Activated T-cell treated with anti-CD3 and anti-CD28 coated beads, Interleukin-2, amount 50 U/mL, for 24 hours (primary cell): ENCODE measurements at regions not wholly inside any gene's neighbourhood (a gene's known extent, or its start where the extent isn't known, plus 50 kb on each side); places are given as distances from the start of the nearest gene placed in this dataset.

Experiments used
- DNase-seq: peaks from one replicate; pipeline ENCODE4 v3.0.0-alpha.2; 2020
- H3K27ac Mint-ChIP-seq: 2 replicates; pipeline ENCODE4 v1.8.0; 2020; ENCODE audit warnings: mild to moderate bottlenecking, mixed read lengths
- H3K27me3 Mint-ChIP-seq: 2 replicates; pipeline ENCODE4 v1.8.0; 2020; ENCODE audit warnings: mixed read lengths
- H3K36me3 Mint-ChIP-seq: 2 replicates; pipeline ENCODE4 v1.8.0; 2020; ENCODE audit warnings: low read depth, mixed read lengths
- H3K4me1 Mint-ChIP-seq: 2 replicates; pipeline ENCODE4 v1.8.0; 2020; ENCODE audit warnings: low read depth, mixed read lengths
- H3K4me3 Mint-ChIP-seq: 2 replicates; pipeline ENCODE4 v1.8.0; 2020; ENCODE audit warnings: mild to moderate bottlenecking, moderate library complexity, mixed read lengths
- H3K9me3 Mint-ChIP-seq: 2 replicates; pipeline ENCODE4 v1.8.0; 2020; ENCODE audit warnings: mixed read lengths

DNA sequence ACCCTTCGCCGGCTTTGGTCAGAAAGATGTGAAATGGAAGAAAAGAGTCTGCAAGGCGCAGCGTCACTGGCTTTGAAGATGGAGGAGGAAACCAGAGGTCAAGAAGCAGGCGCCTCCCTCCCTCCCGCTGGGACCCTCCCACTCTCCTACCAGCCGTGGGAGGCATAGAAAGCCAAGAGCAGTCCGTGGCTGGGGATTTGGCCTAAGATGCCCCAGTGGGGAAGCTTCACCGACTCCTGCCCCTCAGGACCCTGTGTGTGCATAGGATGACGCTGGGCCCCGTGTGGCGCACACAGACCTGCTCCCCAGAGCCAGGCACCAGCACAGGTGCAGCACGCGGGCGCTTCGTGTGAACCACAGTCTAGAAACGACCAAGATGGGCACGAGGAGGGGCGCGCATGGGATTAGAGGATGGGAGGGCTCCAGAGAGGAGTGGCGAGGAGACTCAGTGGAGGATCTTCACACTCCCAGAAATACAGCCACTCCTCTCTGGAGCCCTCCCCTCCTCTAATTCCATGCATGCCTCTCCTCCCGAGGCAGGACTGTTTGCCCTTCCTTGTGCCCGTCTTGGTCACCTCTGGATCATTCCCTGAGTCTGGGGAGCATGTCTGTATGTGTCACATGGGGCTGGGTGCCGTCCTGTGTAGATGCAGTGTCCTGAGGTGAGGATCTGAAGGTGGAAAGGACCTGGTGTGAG lies 194.3 kb downstream of the TEX29 start:
- H3K27me3 Mint-ChIP-seq = peaks cover 9% of the 10 kb centered on the region
- H3K36me3 Mint-ChIP-seq = no peaks in the 10 kb centered on the region
- H3K9me3 Mint-ChIP-seq = no peaks in the 10 kb centered on the region
- no peaks in the 10 kb centered on the region for H3K4me1 Mint-ChIP-seq
- H3K4me3 Mint-ChIP-seq = no peak overlapping the region
- peak; percentile 6 for DNase-seq
- no peak overlapping the region for H3K27ac Mint-ChIP-seq

- no peak for DNase-seq
- H3K4me3 Mint-ChIP-seq = no peak overlapping the region
- H3K9me3 Mint-ChIP-seq = no peaks in the 10 kb centered on the region
- no peak overlapping the region for H3K27ac Mint-ChIP-seq
- H3K27me3 Mint-ChIP-seq = peaks cover 11% of the 10 kb centered on the region
- no peaks in the 10 kb centered on the region for H3K4me1 Mint-ChIP-seq
- H3K36me3 Mint-ChIP-seq = no peaks in the 10 kb centered on the region
These were observed 194.8 kb downstream of the TEX29 start for GRCh38 chr13:111515307-111515617.

DNA sequence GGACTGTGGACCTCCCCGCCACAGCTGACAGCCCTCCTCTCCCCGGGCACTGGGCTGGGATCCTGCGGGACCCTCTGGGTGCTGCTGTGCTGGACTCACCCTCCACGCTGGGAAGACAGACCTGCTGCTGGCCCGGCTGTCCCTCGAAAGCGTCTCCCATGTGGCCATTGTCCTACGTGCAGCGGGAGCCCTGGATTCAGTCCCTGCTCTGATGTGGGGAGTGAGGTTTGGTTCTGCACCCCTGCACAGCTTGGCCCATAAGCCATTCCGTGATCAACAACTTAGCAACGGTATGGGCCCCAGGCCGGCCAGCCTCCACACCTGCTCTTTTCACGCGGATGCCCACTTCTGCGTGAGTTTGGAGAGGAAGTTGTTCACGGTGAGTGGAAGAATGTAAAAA lies 195.2 kb downstream of the TEX29 start:
- Mint-ChIP-seq H3K4me1 (no peaks in the 10 kb centered on the region), H3K36me3 (no peaks in the 10 kb centered on the region), H3K27me3 (peaks cover 11% of the 10 kb centered on the region), H3K4me3 (no peak overlapping the region), H3K27ac (no peak overlapping the region), H3K9me3 (no peaks in the 10 kb centered on the region)
- DNase-seq = peak; percentile 15

- Mint-ChIP-seq H3K27ac (no peak overlapping the region), H3K4me3 (no peak overlapping the region), H3K4me1 (no peaks in the 10 kb centered on the region), H3K27me3 (peaks cover 11% of the 10 kb centered on the region), H3K9me3 (no peaks in the 10 kb centered on the region), H3K36me3 (no peaks in the 10 kb centered on the region)
- peak; percentile 17 for DNase-seq
These were observed 196.5 kb downstream of the TEX29 start for GRCh38 chr13:111516712-111517640.

GRCh38 chr13:111517641-111518010 lies 197.2 kb downstream of the TEX29 start:
- DNase-seq = no peak
- Mint-ChIP-seq H3K9me3 (no peaks in the 10 kb centered on the region), H3K4me1 (no peaks in the 10 kb centered on the region), H3K4me3 (no peak overlapping the region), H3K27ac (no peak overlapping the region), H3K27me3 (peaks cover 11% of the 10 kb centered on the region), H3K36me3 (no peaks in the 10 kb centered on the region)

GRCh38 chr13:111518161-111518792 lies 197.8 kb downstream of the TEX29 start:
- Mint-ChIP-seq H3K4me1 (no peaks in the 10 kb centered on the region), H3K27ac (no peak overlapping the region), H3K9me3 (no peaks in the 10 kb centered on the region), H3K4me3 (no peak overlapping the region), H3K36me3 (no peaks in the 10 kb centered on the region), H3K27me3 (peaks cover 11% of the 10 kb centered on the region)
- DNase-seq = peak; percentile 7

DNA sequence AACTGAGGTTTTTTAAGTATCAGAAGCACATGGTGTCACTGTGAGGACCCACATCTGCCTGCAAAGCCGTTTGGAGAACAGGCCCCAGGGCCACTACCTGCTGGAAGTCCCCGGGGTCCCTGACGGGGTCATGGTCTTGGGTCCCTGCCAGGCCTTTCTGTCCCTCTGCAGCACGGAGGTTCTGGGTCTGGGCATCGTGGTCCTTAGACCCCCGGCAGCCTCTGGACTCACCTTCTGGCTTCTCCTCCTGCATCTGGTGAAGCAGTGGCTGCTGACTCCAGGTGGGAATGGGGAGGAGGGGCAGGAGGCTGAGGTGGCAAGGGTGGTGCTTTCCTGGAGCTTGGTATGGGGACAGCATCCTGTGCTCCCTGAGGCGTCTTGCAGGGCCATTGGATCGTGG lies 198.6 kb downstream of the TEX29 start:
- Mint-ChIP-seq H3K4me1 (no peaks in the 10 kb centered on the region), H3K36me3 (no peaks in the 10 kb centered on the region), H3K9me3 (no peaks in the 10 kb centered on the region), H3K27ac (no peak overlapping the region), H3K4me3 (no peak overlapping the region), H3K27me3 (peaks cover 11% of the 10 kb centered on the region)
- no peak for DNase-seq

GRCh38 chr13:111519490-111520170 lies 199.2 kb downstream of the TEX29 start:
- no peak overlapping the region for H3K27ac Mint-ChIP-seq
- H3K27me3 Mint-ChIP-seq = peaks cover 8% of the 10 kb centered on the region
- no peak for DNase-seq
- H3K36me3 Mint-ChIP-seq = no peaks in the 10 kb centered on the region
- H3K4me3 Mint-ChIP-seq = no peak overlapping the region
- H3K9me3 Mint-ChIP-seq = no peaks in the 10 kb centered on the region
- H3K4me1 Mint-ChIP-seq = no peaks in the 10 kb centered on the region

- DNase-seq = no peak
- no peak overlapping the region for H3K27ac Mint-ChIP-seq
- no peaks in the 10 kb centered on the region for H3K4me1 Mint-ChIP-seq
- H3K27me3 Mint-ChIP-seq = peaks cover 5% of the 10 kb centered on the region
- H3K4me3 Mint-ChIP-seq = no peak overlapping the region
- no peaks in the 10 kb centered on the region for H3K9me3 Mint-ChIP-seq
- H3K36me3 Mint-ChIP-seq = no peaks in the 10 kb centered on the region
These were observed 200.6 kb downstream of the TEX29 start for GRCh38 chr13:111521030-111521429.

DNA sequence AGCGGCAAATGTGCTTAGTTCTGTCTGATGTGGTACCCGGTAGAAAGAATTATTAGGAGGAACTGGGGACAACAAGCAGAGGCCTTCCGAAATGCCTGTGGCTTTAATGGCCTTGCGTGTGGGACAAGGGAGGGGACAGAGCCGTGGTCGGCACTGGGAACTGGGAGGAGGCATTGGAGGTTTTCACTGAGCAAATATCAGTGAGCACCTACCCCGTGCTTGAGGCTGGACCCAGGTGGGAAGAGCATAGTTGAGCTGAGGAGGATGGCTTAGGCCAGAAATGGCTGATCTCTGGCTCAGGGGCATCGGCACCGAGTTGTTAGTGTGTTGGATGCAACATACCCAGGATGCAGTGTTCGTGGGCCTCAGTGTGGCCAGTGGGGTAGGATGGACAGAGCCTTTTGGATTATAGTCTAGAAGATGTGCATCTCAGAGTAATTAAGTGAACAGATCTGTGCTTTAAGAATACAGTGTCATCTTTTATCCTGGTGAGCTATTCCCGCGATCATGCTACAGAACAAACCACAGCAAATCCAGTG lies 201.3 kb downstream of the TEX29 start:
- H3K36me3 Mint-ChIP-seq = no peaks in the 10 kb centered on the region
- H3K9me3 Mint-ChIP-seq = no peaks in the 10 kb centered on the region

GRCh38 chr13:111525320-111526118 lies 205.1 kb downstream of the TEX29 start:
- Mint-ChIP-seq H3K4me1 (no peaks in the 10 kb centered on the region), H3K36me3 (no peaks in the 10 kb centered on the region)

More for the DNA sequence above, 201.3 kb downstream of the TEX29 start:
- Mint-ChIP-seq H3K4me1 (no peaks in the 10 kb centered on the region), H3K4me3 (no peak overlapping the region), H3K27ac (no peak overlapping the region), H3K27me3 (peaks cover 5% of the 10 kb centered on the region)
- DNase-seq = no peak

DNA sequence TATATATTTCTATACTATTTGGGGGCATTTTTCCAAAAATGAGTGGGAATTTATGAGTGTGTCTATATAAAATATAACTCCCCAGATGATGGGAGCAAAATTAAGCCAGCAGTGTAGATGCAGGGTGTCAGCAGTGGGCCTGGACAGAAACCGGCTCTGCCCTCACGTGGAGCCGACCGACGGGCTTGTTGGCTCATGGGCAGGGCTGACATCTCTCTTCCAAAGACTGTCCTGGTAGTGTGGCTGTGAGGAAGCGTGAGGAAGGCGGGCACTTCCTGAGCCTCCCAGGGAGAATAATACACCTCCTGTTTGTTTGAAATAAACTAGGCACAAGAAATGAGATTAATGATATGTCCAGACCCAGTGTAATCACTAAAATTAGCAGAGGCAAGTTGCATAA lies 206.5 kb downstream of the TEX29 start:
- Mint-ChIP-seq H3K4me3 (no peak overlapping the region), H3K27me3 (peaks cover 19% of the 10 kb centered on the region), H3K9me3 (no peaks in the 10 kb centered on the region), H3K27ac (no peak overlapping the region), H3K36me3 (no peaks in the 10 kb centered on the region), H3K4me1 (no peaks in the 10 kb centered on the region)
- DNase-seq = no peak

More at GRCh38 chr13:111525320-111526118, 205.1 kb downstream of the TEX29 start:
- peaks cover 8% of the 10 kb centered on the region for H3K27me3 Mint-ChIP-seq
- no peaks in the 10 kb centered on the region for H3K9me3 Mint-ChIP-seq
- no peak overlapping the region for H3K27ac Mint-ChIP-seq
- no peak overlapping the region for H3K4me3 Mint-ChIP-seq
- no peak for DNase-seq

- Mint-ChIP-seq H3K4me1 (no peaks in the 10 kb centered on the region), H3K4me3 (no peak overlapping the region), H3K36me3 (no peaks in the 10 kb centered on the region), H3K9me3 (no peaks in the 10 kb centered on the region), H3K27ac (no peak overlapping the region), H3K27me3 (peaks cover 24% of the 10 kb centered on the region)
- no peak for DNase-seq
These were observed 207.3 kb downstream of the TEX29 start for GRCh38 chr13:111527614-111528229.
